ENCODE measurements at regions not wholly inside any gene's neighbourhood (a gene's known extent, or its start where the extent isn't known, plus 50 kb on each side); places are given as distances from the start of the nearest gene placed in this dataset.

- TF ChIP-seq CTCF (IDR thresholded peaks at IDR 0.05), result no peak
- no peak for TF ChIP-seq POLR2A (IDR thresholded peaks at IDR 0.05)
These were observed 582.4 kb downstream of the IRS1 start for GRCh38 chr2:226217191-226217590.
